Heart left ventricle (tissue), 16 donors: ENCODE measurements at regions not wholly inside any gene's neighbourhood (a gene's known extent, or its start where the extent isn't known, plus 50 kb on each side); places are given as distances from the start of the nearest gene placed in this dataset.

Experiments
- ATAC-seq, 4 donors: fragments of 200-7000 bp; cut with Tn5 transposase; one replicate each; pipeline ENCODE4 v1.9.1; 2020 to 2022; ENCODE audit warnings: moderate library complexity in 4 of 4, mild to moderate bottlenecking in 3 of 4, moderate number of reproducible peaks in 1 of 4
- DNase-seq, 5 donors: peaks; one replicate each; pipeline ENCODE4 v3.0.0-alpha.2; 2020
- H3K27ac ChIP-seq, 12 donors: fragments of 200-600 bp; sonication (generic) in 4 of 12; one replicate each; pipeline versions ENCODE4 v1.5.0 to v1.8.0; 2016 to 2022; ENCODE audit warnings: mild to moderate bottlenecking in 2 of 12
- H3K27me3 ChIP-seq, 9 donors: fragments of 200-600 bp; sonication (generic) in 2 of 9; one replicate each; pipeline versions ENCODE4 v1.5.1 to v1.8.0; 2016 to 2022; ENCODE audit warnings: mild to moderate bottlenecking in 3 of 9
- H3K36me3 ChIP-seq, 9 donors: fragments of 200-600 bp; sonication (generic) in 2 of 9; one replicate each; pipeline versions ENCODE4 v1.5.0 to v1.8.0; 2018 to 2022; ENCODE audit warnings: mild to moderate bottlenecking in 2 of 9
- H3K4me1 ChIP-seq, 12 donors: fragments of 200-600 bp; sonication (generic) in 4 of 12; one replicate each; pipeline versions ENCODE4 v1.5.0 to v1.8.0; 2016 to 2022; ENCODE audit warnings: mild to moderate bottlenecking in 3 of 12
- H3K4me3 ChIP-seq, 12 donors: fragments of 200-600 bp; sonication (generic) in 4 of 12; one replicate each; pipeline versions ENCODE4 v1.5.0 to v1.8.0; 2017 to 2022; ENCODE audit warnings: mild to moderate bottlenecking in 9 of 12, moderate library complexity in 4 of 12
- H3K9me3 ChIP-seq, 12 donors: fragments of 200-600 bp; sonication (generic) in 4 of 12; one replicate each; pipeline versions ENCODE4 v1.5.0 to v1.8.0; 2016 to 2022; ENCODE audit warnings: mild to moderate bottlenecking in 1 of 12
- POLR2A ChIP-seq, 2 donors: fragments of 450-650 bp; IDR thresholded peaks; one replicate each; pipeline ENCODE4 v1.6.1; 2017; ENCODE audit warnings: antibody characterized with exemption in 2 of 2, mild to moderate bottlenecking in 2 of 2, moderate library complexity in 2 of 2
- WGBS, 4 donors: extraction: QIAGEN DNeasy Blood & Tissue Kit in 2 of 4; methylation state at CpG; one replicate each; pipeline versions ENCODE4 v1.1.5 to v1.1.7; 2013 to 2018; 5-methylcytosine and 5-hydroxymethylcytosine counted together
- intact Hi-C, 10 donors: fragments of 100-400 bp; cut with DNase I; formaldehyde crosslinking; loops; one replicate each; pipeline versions ENCODE4 v1.11.1 to v1.14.2; 2022
- TF ChIP-seq, protein P1 (sequence below), 12 donors: fragments of 200-600 bp; sonication (generic) in 4 of 12; IDR thresholded peaks; one replicate each; pipeline versions ENCODE4 v1.5.0 to v1.8.0; 2018 to 2022; ENCODE audit warnings: antibody characterized with exemption in 12 of 12, mild to moderate bottlenecking in 5 of 12
- donor health status: ischemic (EF 13 %, LVEDD 7.1; RV severe dilation, severe dysfunction).
- donor health status: healthy with polysubstance abuse.
- donor health status: DM: no; HTN: yes; CAD: no.
- donor health status: DM: no; HTN: no; CAD: no.
- donor health status: ischemic (EF 25% LVEDD 6.9; RV normal size, moderate dysfunction).
- donor health status: ischemic (EF 25% LVEDD 5.7; RV mildly dilated, moderate dysfunction).
- donor health status: healthy.
- donor health status: DM: yes; HTN: yes; CAD: no.
- donor health status: ischemic (EF 35%, LVEDD 5.7; RV mildly dilated, moderate dysfunction).
- donor health status: nonischemic (EF 11% LVEDD 7.7; RV severe dilation, severe dysfunction).
- donor health status: DM: yes; HTN: yes; CAD: no.
- donor health status: PGD.
- donor health status: ischemic (EF 29% LVEDD 5.4; RV normal size, mild dysfunction).
- donor health status: nonischemic (EF 23%, LVEDD 6.1; RV moderate dilation, normal function).

DNA sequence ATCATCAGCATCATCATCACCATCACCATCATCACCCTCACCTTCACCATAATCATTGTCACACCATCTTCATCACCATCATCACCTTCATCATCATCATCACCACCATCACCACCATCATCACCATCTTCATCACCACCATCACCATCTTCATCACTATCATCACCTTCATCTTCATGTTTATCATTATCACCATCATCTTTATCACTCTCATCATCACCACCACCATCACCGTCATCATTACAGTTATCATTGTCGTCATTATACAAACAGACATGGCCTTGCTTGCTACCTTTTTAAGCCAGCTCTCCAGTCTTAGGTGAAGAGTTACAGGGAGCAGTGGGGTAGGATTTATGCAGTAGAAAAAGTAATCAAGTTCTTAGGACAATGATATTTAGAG is 114.9 kb downstream of the IRF8 start:
- Histone ChIP-seq H3K4me3 (no peak overlapping the region), H3K4me1 (peaks cover 0 to 4% (median 0%) of the 10 kb centered on the region in 12 donors), H3K36me3 (no peaks in the 10 kb centered on the region), H3K27ac (no peak overlapping the region), H3K27me3 (peaks cover 0 to 33% (median 11%) of the 10 kb centered on the region in 9 donors), H3K9me3 (no peaks in the 10 kb centered on the region)
- intact Hi-C loops = loop anchor here in 1 of 10 donors (2.0 kb wide), 1 partner anchor 193 kb away; no protein-coding TSS in a partner anchor
- no peak for TF ChIP-seq POLR2A (IDR thresholded peaks at IDR 0.05)
- TF ChIP-seq, protein P1, sequence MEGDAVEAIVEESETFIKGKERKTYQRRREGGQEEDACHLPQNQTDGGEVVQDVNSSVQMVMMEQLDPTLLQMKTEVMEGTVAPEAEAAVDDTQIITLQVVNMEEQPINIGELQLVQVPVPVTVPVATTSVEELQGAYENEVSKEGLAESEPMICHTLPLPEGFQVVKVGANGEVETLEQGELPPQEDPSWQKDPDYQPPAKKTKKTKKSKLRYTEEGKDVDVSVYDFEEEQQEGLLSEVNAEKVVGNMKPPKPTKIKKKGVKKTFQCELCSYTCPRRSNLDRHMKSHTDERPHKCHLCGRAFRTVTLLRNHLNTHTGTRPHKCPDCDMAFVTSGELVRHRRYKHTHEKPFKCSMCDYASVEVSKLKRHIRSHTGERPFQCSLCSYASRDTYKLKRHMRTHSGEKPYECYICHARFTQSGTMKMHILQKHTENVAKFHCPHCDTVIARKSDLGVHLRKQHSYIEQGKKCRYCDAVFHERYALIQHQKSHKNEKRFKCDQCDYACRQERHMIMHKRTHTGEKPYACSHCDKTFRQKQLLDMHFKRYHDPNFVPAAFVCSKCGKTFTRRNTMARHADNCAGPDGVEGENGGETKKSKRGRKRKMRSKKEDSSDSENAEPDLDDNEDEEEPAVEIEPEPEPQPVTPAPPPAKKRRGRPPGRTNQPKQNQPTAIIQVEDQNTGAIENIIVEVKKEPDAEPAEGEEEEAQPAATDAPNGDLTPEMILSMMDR (IDR thresholded peaks at IDR 0.05) = no peak
- 91 to 96% (median 94%) methylated on average over 2 of the region's 2 CpGs for WGBS, 4 donors
- ATAC-seq = no peak
- no peak for DNase-seq

DNA sequence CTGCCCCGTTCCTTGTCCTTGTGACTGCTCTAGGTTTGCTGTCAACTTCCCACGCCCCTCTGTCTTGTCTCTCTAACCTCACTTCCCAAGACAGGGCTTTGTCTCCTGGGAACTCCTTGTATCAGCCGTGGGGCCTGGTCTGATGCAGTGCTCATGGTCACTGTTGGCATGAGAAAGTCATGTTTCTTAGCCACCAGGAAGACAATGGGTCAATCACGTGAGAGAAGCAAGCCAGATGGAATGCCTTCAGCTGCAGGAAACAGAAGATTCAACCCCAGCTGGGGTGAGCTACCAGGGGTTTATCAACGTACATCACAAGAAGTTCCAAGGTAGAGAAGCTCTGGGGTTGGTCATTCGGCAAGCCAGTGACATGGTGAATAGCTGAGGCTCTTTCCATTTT is 116.6 kb downstream of the IRF8 start:
- Histone ChIP-seq H3K27me3 (peaks cover 0 to 37% (median 13%) of the 10 kb centered on the region in 9 donors), H3K4me3 (no peak overlapping the region), H3K36me3 (no peaks in the 10 kb centered on the region), H3K9me3 (peaks cover 0 to 9% (median 2%) of the 10 kb centered on the region in 12 donors), H3K27ac (no peak overlapping the region), H3K4me1 (peaks cover 0 to 4% (median 0%) of the 10 kb centered on the region in 12 donors)
- no peak for DNase-seq
- intact Hi-C loops = loop anchor here (1.0 to 2.0 kb wide), 2 partner anchors 194 to 195 kb away; no protein-coding TSS in a partner anchor
- WGBS, 4 donors = 52 to 75% (median 64%) methylated on average over 6 of the region's 6 CpGs
- no peak for ATAC-seq
- no peak for TF ChIP-seq POLR2A (IDR thresholded peaks at IDR 0.05)
- TF ChIP-seq, protein P1 (IDR thresholded peaks at IDR 0.05) = no peak

- ATAC-seq (peak in 1 of 4 donors; percentile 72), DNase-seq (peak in 2 of 5 donors; percentile 24 to 45)
- no peaks in the 10 kb centered on the region for H3K36me3 ChIP-seq
- no peak overlapping the region for H3K4me3 ChIP-seq
- H3K9me3 ChIP-seq = peaks cover 0 to 9% (median 2%) of the 10 kb centered on the region in 12 donors
- H3K4me1 ChIP-seq = peaks cover 0 to 4% (median 0%) of the 10 kb centered on the region in 12 donors
- TF ChIP-seq POLR2A (IDR thresholded peaks at IDR 0.05) = no peak
- TF ChIP-seq, protein P1 (IDR thresholded peaks at IDR 0.05) = peak; percentile 57 to 88 (median 76)
- 46 to 51% (median 48%) methylated on average over 13 of the region's 13 CpGs for WGBS, 4 donors
- intact Hi-C loops = loop anchor here in 9 of 10 donors (1.0 to 2.0 kb wide), 2 partner anchors 195 to 196 kb away; no protein-coding TSS in a partner anchor
- H3K27ac ChIP-seq = no peak overlapping the region
- peaks cover 0 to 37% (median 12%) of the 10 kb centered on the region in 9 donors for H3K27me3 ChIP-seq
These were observed 117.4 kb downstream of the IRF8 start for GRCh38 chr16:86016201-86016965.

- H3K4me1 ChIP-seq = peaks cover 0 to 4% (median 0%) of the 10 kb centered on the region in 12 donors
- ATAC-seq = peak in 1 of 4 donors; percentile 6
- H3K4me3 ChIP-seq = no peak overlapping the region
- TF ChIP-seq, protein P1 (IDR thresholded peaks at IDR 0.05) = no peak
- TF ChIP-seq POLR2A (IDR thresholded peaks at IDR 0.05) = no peak
- peaks cover 0 to 48% (median 11%) of the 10 kb centered on the region in 9 donors for H3K27me3 ChIP-seq
- H3K36me3 ChIP-seq = no peaks in the 10 kb centered on the region
- intact Hi-C loops = no loop called here
- peak overlapping the region in 1 of 12 donors; percentile 5 for H3K27ac ChIP-seq
- peaks cover 0 to 12% (median 5%) of the 10 kb centered on the region in 12 donors for H3K9me3 ChIP-seq
- no peak for DNase-seq
- 38 to 46% (median 40%) methylated on average over 2 of the region's 2 CpGs for WGBS, 4 donors
These were observed 119.1 kb downstream of the IRF8 start for GRCh38 chr16:86018071-86018470.
